ENCODE measurements at regions not wholly inside any gene's neighbourhood (a gene's known extent, or its start where the extent isn't known, plus 50 kb on each side); places are given as distances from the start of the nearest gene placed in this dataset.

- peak; percentile 46 for DNase-seq (ENCODE audit: low spot score)
- FAIRE-seq: no peak
These were observed 583.1 kb upstream of the RGS18 start for GRCh38 chr1:191575180-191575579.

- no peak for DNase-seq (ENCODE audit: low spot score)
- FAIRE-seq: no peak
These were observed 582.5 kb upstream of the RGS18 start for GRCh38 chr1:191575746-191576145.

GRCh38 chr1:191577213-191577612 lies 581.0 kb upstream of the RGS18 start:
- no peak for DNase-seq (ENCODE audit: low spot score)
- no peak for FAIRE-seq

- FAIRE-seq (no peak), DNase-seq (ENCODE audit: low spot score) (no peak)
These were observed 580.0 kb upstream of the RGS18 start for GRCh38 chr1:191578281-191578680.

GRCh38 chr1:191579019-191579418 lies 579.2 kb upstream of the RGS18 start:
- DNase-seq (ENCODE audit: low spot score) (no peak), FAIRE-seq (no peak)

GRCh38 chr1:191582169-191582568 lies 576.1 kb upstream of the RGS18 start:
- DNase-seq (ENCODE audit: low spot score): no peak
- no peak for FAIRE-seq

GRCh38 chr1:191585095-191585494 lies 573.2 kb upstream of the RGS18 start:
- no peak for DNase-seq (ENCODE audit: low spot score)
- FAIRE-seq: no peak

GRCh38 chr1:191588905-191589304 lies 569.4 kb upstream of the RGS18 start:
- FAIRE-seq (no peak), DNase-seq (ENCODE audit: low spot score) (no peak)

GRCh38 chr1:191589536-191589935 lies 568.7 kb upstream of the RGS18 start:
- DNase-seq (ENCODE audit: low spot score): no peak
- no peak for FAIRE-seq

- FAIRE-seq: no peak
- no peak for DNase-seq (ENCODE audit: low spot score)
These were observed 567.7 kb upstream of the RGS18 start for GRCh38 chr1:191590578-191590977.

- FAIRE-seq (no peak), DNase-seq (ENCODE audit: low spot score) (no peak)
These were observed 566.2 kb upstream of the RGS18 start for GRCh38 chr1:191592039-191592438.

- DNase-seq (ENCODE audit: low spot score) (no peak), FAIRE-seq (no peak)
These were observed 565.4 kb upstream of the RGS18 start for GRCh38 chr1:191592907-191593306.

GRCh38 chr1:191595170-191595569 lies 563.1 kb upstream of the RGS18 start:
- no peak for FAIRE-seq

GRCh38 chr1:191608367-191608766 lies 549.9 kb upstream of the RGS18 start:
- DNase-seq (ENCODE audit: low spot score) (no peak), FAIRE-seq (no peak)

More at GRCh38 chr1:191595170-191595569, 563.1 kb upstream of the RGS18 start:
- no peak for DNase-seq (ENCODE audit: low spot score)

- DNase-seq (ENCODE audit: low spot score): no peak
- no peak for FAIRE-seq
These were observed 549.0 kb upstream of the RGS18 start for GRCh38 chr1:191609305-191609704.

- no peak for FAIRE-seq
- DNase-seq (ENCODE audit: low spot score): no peak
These were observed 543.0 kb upstream of the RGS18 start for GRCh38 chr1:191615101-191615821.

GRCh38 chr1:191618181-191618580 lies 540.1 kb upstream of the RGS18 start:
- DNase-seq (ENCODE audit: low spot score) (no peak), FAIRE-seq (no peak)

- FAIRE-seq (no peak), DNase-seq (ENCODE audit: low spot score) (no peak)
These were observed 537.4 kb upstream of the RGS18 start for GRCh38 chr1:191620883-191621282.

GRCh38 chr1:191624044-191624443 lies 534.2 kb upstream of the RGS18 start:
- no peak for DNase-seq (ENCODE audit: low spot score)
- FAIRE-seq: no peak

GRCh38 chr1:191629836-191630235 lies 528.4 kb upstream of the RGS18 start:
- FAIRE-seq: no peak
- DNase-seq (ENCODE audit: low spot score): no peak

GRCh38 chr1:191634801-191635508 lies 523.3 kb upstream of the RGS18 start:
- FAIRE-seq (no peak), DNase-seq (ENCODE audit: low spot score) (no peak)

- FAIRE-seq (no peak), DNase-seq (ENCODE audit: low spot score) (no peak)
These were observed 521.9 kb upstream of the RGS18 start for GRCh38 chr1:191636345-191636744.
